B cell (primary cell): ENCODE measurements at regions not wholly inside any gene's neighbourhood (a gene's known extent, or its start where the extent isn't known, plus 50 kb on each side); places are given as distances from the start of the nearest gene placed in this dataset.

Experiments used
- EZH2 ChIP-seq: IDR thresholded peaks from 2 replicates; pipeline ENCODE4 v1.6.1; 2012; ENCODE audit warnings: borderline replicate concordance, low read depth, mild to moderate bottlenecking, moderate library complexity, low read length; ENCODE audit not compliant: insufficient read depth, poor library complexity, severe bottlenecking
- TF ChIP-seq, protein P1 (sequence below): fragments of 200-600 bp; IDR thresholded peaks from one replicate; pipeline ENCODE4 v1.8.0; 2022; ENCODE audit warnings: antibody characterized with exemption, mild to moderate bottlenecking

- TF ChIP-seq, protein P1, sequence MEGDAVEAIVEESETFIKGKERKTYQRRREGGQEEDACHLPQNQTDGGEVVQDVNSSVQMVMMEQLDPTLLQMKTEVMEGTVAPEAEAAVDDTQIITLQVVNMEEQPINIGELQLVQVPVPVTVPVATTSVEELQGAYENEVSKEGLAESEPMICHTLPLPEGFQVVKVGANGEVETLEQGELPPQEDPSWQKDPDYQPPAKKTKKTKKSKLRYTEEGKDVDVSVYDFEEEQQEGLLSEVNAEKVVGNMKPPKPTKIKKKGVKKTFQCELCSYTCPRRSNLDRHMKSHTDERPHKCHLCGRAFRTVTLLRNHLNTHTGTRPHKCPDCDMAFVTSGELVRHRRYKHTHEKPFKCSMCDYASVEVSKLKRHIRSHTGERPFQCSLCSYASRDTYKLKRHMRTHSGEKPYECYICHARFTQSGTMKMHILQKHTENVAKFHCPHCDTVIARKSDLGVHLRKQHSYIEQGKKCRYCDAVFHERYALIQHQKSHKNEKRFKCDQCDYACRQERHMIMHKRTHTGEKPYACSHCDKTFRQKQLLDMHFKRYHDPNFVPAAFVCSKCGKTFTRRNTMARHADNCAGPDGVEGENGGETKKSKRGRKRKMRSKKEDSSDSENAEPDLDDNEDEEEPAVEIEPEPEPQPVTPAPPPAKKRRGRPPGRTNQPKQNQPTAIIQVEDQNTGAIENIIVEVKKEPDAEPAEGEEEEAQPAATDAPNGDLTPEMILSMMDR, result no peak
- no peak for TF ChIP-seq EZH2
Observed at GRCh38 chr13:107770541-107770940, 444.8 kb downstream of the LIG4 start.
